GM21515 (cell line): ENCODE measurements at regions not wholly inside any gene's neighbourhood (a gene's known extent, or its start where the extent isn't known, plus 50 kb on each side); places are given as distances from the start of the nearest gene placed in this dataset.

Experiments used
- ATAC-seq: cut with Tn5 transposase; IDR thresholded peaks from one replicate; pipeline ENCODE4 v1.9.1; 2021; ENCODE audit not compliant: unreplicated experiment

GRCh38 chr5:67536866-67537265 lies 340.3 kb upstream of the CD180 start:
- ATAC-seq: no peak

GRCh38 chr5:67530609-67531255 lies 334.1 kb upstream of the CD180 start:
- no peak for ATAC-seq

- no peak for ATAC-seq
These were observed 332.4 kb upstream of the CD180 start for GRCh38 chr5:67528953-67529352.

GRCh38 chr5:67526793-67527192 lies 330.2 kb upstream of the CD180 start:
- ATAC-seq: no peak

- ATAC-seq: no peak
These were observed 323.7 kb upstream of the CD180 start for GRCh38 chr5:67520161-67520908.

GRCh38 chr5:67518227-67518626 lies 321.6 kb upstream of the CD180 start:
- no peak for ATAC-seq

- ATAC-seq: no peak
These were observed 320.5 kb upstream of the CD180 start for GRCh38 chr5:67516948-67517565.

GRCh38 chr5:67515762-67516161 lies 319.2 kb upstream of the CD180 start:
- no peak for ATAC-seq

- ATAC-seq: no peak
These were observed 318.6 kb upstream of the CD180 start for GRCh38 chr5:67515020-67515689.

- no peak for ATAC-seq
These were observed 316.2 kb upstream of the CD180 start for GRCh38 chr5:67512758-67513157.

GRCh38 chr5:67511911-67512310 lies 315.3 kb upstream of the CD180 start:
- ATAC-seq: no peak

- no peak for ATAC-seq
These were observed 313.6 kb upstream of the CD180 start for GRCh38 chr5:67510204-67510603.

GRCh38 chr5:67509402-67510186 lies 313.0 kb upstream of the CD180 start:
- ATAC-seq: no peak

- ATAC-seq: no peak
These were observed 309.6 kb upstream of the CD180 start for GRCh38 chr5:67506241-67506640.

- ATAC-seq: no peak
These were observed 306.4 kb upstream of the CD180 start for GRCh38 chr5:67502951-67503350.

GRCh38 chr5:67496051-67496450 lies 299.5 kb upstream of the CD180 start:
- no peak for ATAC-seq

- ATAC-seq: no peak
These were observed 298.5 kb upstream of the CD180 start for GRCh38 chr5:67495072-67495471.

- no peak for ATAC-seq
These were observed 297.7 kb upstream of the CD180 start for GRCh38 chr5:67494186-67494855.

- no peak for ATAC-seq
These were observed 297.1 kb upstream of the CD180 start for GRCh38 chr5:67493676-67494075.

- no peak for ATAC-seq
These were observed 294.1 kb upstream of the CD180 start for GRCh38 chr5:67490543-67491321.
